ENCODE measurements at regions not wholly inside any gene's neighbourhood (a gene's known extent, or its start where the extent isn't known, plus 50 kb on each side); places are given as distances from the start of the nearest gene placed in this dataset.

DNA sequence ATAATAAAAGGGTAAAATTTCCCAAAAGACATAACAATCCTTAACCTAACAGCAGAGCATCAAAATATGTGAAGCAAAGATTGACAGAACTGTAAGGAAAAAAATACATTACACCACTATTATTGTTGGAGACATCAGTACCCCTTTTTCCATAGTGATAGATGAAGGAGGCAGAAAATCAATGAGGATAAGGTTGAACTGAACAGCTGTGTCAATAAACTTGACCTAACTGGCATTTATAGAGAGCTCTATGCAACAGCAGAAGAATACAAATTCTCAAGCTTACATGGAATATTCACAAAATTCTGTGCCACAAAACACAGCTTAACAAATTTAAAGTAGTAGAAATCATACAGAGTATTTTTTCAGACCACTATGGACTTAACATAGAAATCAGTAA is 195.0 kb upstream of the ELAC2 start:
- no peak overlapping the region for H3K4me2 ChIP-seq
- H2AFZ ChIP-seq (ENCODE audit: low read depth): no peak overlapping the region
- H3K36me3 ChIP-seq (ENCODE audit: insufficient read depth): no peaks in the 10 kb centered on the region
- no peaks in the 10 kb centered on the region for H3K4me1 ChIP-seq (ENCODE audit: low read depth, poor library complexity, severe bottlenecking)
- TF ChIP-seq, protein P1, sequence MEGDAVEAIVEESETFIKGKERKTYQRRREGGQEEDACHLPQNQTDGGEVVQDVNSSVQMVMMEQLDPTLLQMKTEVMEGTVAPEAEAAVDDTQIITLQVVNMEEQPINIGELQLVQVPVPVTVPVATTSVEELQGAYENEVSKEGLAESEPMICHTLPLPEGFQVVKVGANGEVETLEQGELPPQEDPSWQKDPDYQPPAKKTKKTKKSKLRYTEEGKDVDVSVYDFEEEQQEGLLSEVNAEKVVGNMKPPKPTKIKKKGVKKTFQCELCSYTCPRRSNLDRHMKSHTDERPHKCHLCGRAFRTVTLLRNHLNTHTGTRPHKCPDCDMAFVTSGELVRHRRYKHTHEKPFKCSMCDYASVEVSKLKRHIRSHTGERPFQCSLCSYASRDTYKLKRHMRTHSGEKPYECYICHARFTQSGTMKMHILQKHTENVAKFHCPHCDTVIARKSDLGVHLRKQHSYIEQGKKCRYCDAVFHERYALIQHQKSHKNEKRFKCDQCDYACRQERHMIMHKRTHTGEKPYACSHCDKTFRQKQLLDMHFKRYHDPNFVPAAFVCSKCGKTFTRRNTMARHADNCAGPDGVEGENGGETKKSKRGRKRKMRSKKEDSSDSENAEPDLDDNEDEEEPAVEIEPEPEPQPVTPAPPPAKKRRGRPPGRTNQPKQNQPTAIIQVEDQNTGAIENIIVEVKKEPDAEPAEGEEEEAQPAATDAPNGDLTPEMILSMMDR (conservative IDR thresholded peaks at IDR 0.05; ENCODE audit: low read depth, low read length): no peak
- H3K9ac ChIP-seq: no peak overlapping the region
- no peaks in the 10 kb centered on the region for H4K20me1 ChIP-seq (ENCODE audit: insufficient read depth)
- H3K79me2 ChIP-seq (ENCODE audit: insufficient read depth, low read depth): no peaks in the 10 kb centered on the region
- H3K4me3 ChIP-seq (IDR thresholded peaks at IDR 0.05; ENCODE audit: insufficient read depth, low read depth, low read length): no peak overlapping the region
- H3K27ac ChIP-seq: no peak overlapping the region
- H3K27me3 ChIP-seq (ENCODE audit: insufficient read depth, low read depth): no peaks in the 10 kb centered on the region

DNA sequence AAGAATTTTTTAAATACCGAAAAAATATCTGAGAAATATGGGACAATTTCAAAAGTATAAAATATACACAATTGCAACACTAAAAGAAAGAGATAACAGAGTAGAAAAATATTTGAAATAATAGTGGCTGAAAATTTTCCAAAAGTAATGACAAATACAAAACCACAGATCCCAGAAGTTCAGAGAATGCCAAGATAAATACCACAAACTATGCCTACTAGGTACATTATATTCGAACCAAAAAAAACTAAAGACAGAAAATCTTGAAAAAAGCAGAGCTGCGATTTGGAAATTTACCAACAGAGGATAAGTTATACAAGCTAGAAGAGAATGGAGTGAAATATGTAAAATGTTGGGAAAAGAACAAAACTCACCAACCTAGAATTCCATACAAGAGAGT is 191.3 kb upstream of the ELAC2 start:
- Histone ChIP-seq H3K79me2 (ENCODE audit: insufficient read depth, low read depth) (no peaks in the 10 kb centered on the region), H3K9ac (no peak overlapping the region), H2AFZ (ENCODE audit: low read depth) (no peak overlapping the region), H4K20me1 (ENCODE audit: insufficient read depth) (no peaks in the 10 kb centered on the region), H3K4me3 (IDR thresholded peaks at IDR 0.05; ENCODE audit: insufficient read depth, low read depth, low read length) (no peak overlapping the region), H3K36me3 (ENCODE audit: insufficient read depth) (no peaks in the 10 kb centered on the region), H3K4me1 (ENCODE audit: low read depth, poor library complexity, severe bottlenecking) (no peaks in the 10 kb centered on the region), H3K27me3 (ENCODE audit: insufficient read depth, low read depth) (no peaks in the 10 kb centered on the region), H3K27ac (no peak overlapping the region), H3K4me2 (no peak overlapping the region)
- TF ChIP-seq, protein P1 (conservative IDR thresholded peaks at IDR 0.05; ENCODE audit: low read depth, low read length): no peak

DNA sequence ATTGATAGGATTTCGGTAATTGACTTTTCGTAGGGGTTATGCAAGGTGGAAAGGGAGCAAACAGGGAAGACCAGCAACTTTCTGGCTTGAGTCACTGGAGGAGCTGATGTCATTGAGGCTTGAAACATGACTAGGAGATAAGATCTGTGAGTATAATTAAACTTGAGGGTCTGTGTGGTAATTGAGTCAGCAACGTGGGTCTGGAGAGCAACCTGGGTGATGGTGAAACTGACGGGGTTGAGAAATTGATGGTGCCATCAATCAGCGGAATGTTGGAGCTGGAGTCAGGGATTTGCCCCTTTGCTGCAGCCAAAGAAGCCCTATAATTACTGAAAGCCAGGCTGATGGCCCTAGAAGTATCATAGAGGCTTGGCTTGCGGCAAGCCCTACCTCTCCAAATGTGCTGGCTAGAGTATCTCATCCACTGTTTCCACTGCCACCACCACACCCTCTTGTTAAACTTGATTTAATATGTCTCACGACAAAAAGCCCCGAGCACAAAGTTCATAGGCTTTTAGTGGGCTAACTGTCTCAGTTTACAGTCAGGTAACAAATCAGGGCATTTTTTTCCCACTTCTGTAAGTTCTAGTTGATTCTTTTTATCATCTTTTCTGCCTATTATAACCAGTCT is 186.9 kb upstream of the ELAC2 start:
- Histone ChIP-seq H3K4me1 (ENCODE audit: low read depth, poor library complexity, severe bottlenecking) (no peaks in the 10 kb centered on the region), H3K4me2 (no peak overlapping the region), H3K79me2 (ENCODE audit: insufficient read depth, low read depth) (no peaks in the 10 kb centered on the region), H3K27ac (no peak overlapping the region), H3K36me3 (ENCODE audit: insufficient read depth) (no peaks in the 10 kb centered on the region), H3K4me3 (IDR thresholded peaks at IDR 0.05; ENCODE audit: insufficient read depth, low read depth, low read length) (no peak overlapping the region), H2AFZ (ENCODE audit: low read depth) (no peak overlapping the region), H4K20me1 (ENCODE audit: insufficient read depth) (no peaks in the 10 kb centered on the region), H3K27me3 (ENCODE audit: insufficient read depth, low read depth) (no peaks in the 10 kb centered on the region), H3K9ac (no peak overlapping the region)
- TF ChIP-seq, protein P1 (conservative IDR thresholded peaks at IDR 0.05; ENCODE audit: low read depth, low read length): no peak

DNA sequence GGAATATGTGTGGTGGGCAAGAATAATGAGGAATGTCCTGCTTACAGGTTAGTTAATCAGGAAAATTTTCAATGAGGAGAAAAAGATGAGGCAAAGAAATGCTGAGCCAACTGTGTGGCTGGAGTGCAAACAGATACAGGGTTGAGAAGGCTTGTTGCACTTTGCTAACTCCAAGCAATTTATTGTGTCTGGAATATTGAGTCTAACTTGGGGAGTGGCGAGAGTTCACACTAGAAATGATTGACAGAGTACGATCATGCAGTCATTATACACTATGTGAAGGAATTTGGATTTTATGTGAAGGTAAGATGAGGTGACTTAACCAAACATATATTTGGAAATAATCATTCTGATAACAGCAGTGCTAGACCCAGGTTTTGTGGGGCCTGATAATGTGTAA is 185.0 kb upstream of the ELAC2 start:
- H3K79me2 ChIP-seq (ENCODE audit: insufficient read depth, low read depth): no peaks in the 10 kb centered on the region
- TF ChIP-seq, protein P1 (conservative IDR thresholded peaks at IDR 0.05; ENCODE audit: low read depth, low read length): no peak
- no peak overlapping the region for H2AFZ ChIP-seq (ENCODE audit: low read depth)
- H3K9ac ChIP-seq: no peak overlapping the region
- H3K4me1 ChIP-seq (ENCODE audit: low read depth, poor library complexity, severe bottlenecking): no peaks in the 10 kb centered on the region
- no peaks in the 10 kb centered on the region for H3K27me3 ChIP-seq (ENCODE audit: insufficient read depth, low read depth)
- H4K20me1 ChIP-seq (ENCODE audit: insufficient read depth): no peaks in the 10 kb centered on the region
- H3K4me2 ChIP-seq: no peak overlapping the region
- H3K4me3 ChIP-seq (IDR thresholded peaks at IDR 0.05; ENCODE audit: insufficient read depth, low read depth, low read length): no peak overlapping the region
- H3K27ac ChIP-seq: no peak overlapping the region
- H3K36me3 ChIP-seq (ENCODE audit: insufficient read depth): no peaks in the 10 kb centered on the region
